Duodenal mucosa (tissue), 2 donors: ENCODE measurements at regions not wholly inside any gene's neighbourhood (a gene's known extent, or its start where the extent isn't known, plus 50 kb on each side); places are given as distances from the start of the nearest gene placed in this dataset.
"Not testable (repeated sequence)": the region's sequence is repeated elsewhere in the genome, so short reads cannot be mapped to it uniquely, and the experiment has no call there.

ENCODE experiments used
- H3K27ac ChIP-seq: one replicate; pipeline ENCODE4 v1.7.0; 2013; ENCODE audit warnings: low read depth, low read length
- H3K27me3 ChIP-seq, 2 donors: one replicate each; pipeline ENCODE4 v1.7.0; 2013; ENCODE audit warnings: low read length in 2 of 2, control low read depth in 1 of 2; ENCODE audit not compliant: insufficient read depth in 2 of 2, control insufficient read depth in 1 of 2
- H3K36me3 ChIP-seq, 2 donors: one replicate each; pipeline ENCODE4 v1.7.0; 2013; ENCODE audit warnings: low read length in 2 of 2, control low read depth in 1 of 2; ENCODE audit not compliant: insufficient read depth in 2 of 2, control insufficient read depth in 1 of 2
- H3K4me1 ChIP-seq, 2 donors: one replicate each; pipeline ENCODE4 v1.7.0; 2013; ENCODE audit warnings: low read length in 2 of 2, control low read depth in 1 of 2; ENCODE audit not compliant: insufficient read depth in 2 of 2, control insufficient read depth in 1 of 2
- H3K4me3 ChIP-seq, 2 donors: one replicate each; pipeline ENCODE4 v1.7.0; 2013; ENCODE audit warnings: low read length in 2 of 2, low read depth in 1 of 2
- H3K9ac ChIP-seq, 2 donors: one replicate each; pipeline ENCODE4 v1.7.0; 2013; ENCODE audit warnings: low read length in 2 of 2, low read depth in 1 of 2
- H3K9me3 ChIP-seq, 2 donors: one replicate each; pipeline ENCODE4 v1.7.0; 2013; ENCODE audit warnings: low read length in 2 of 2, control low read depth in 1 of 2; ENCODE audit not compliant: control insufficient read depth in 1 of 2

GRCh38 chr10:30535677-30536076 is 93.9 kb downstream of the LYZL2 start:
- Histone ChIP-seq H3K9ac (no peak overlapping the region), H3K27ac (no peak overlapping the region), H3K36me3 (no peaks in the 10 kb centered on the region), H3K9me3 (no peaks in the 10 kb centered on the region), H3K4me1 (peaks cover 16% of the 10 kb centered on the region in 2 donors), H3K4me3 (no peak overlapping the region), H3K27me3 (no peaks in the 10 kb centered on the region)

GRCh38 chr10:30534465-30535144 is 94.9 kb downstream of the LYZL2 start:
- no peaks in the 10 kb centered on the region for H3K27me3 ChIP-seq
- H3K27ac ChIP-seq: no peak overlapping the region
- no peaks in the 10 kb centered on the region for H3K9me3 ChIP-seq
- no peak overlapping the region for H3K4me3 ChIP-seq
- H3K9ac ChIP-seq: no peak overlapping the region
- peaks cover 16% of the 10 kb centered on the region in 2 donors for H3K4me1 ChIP-seq
- H3K36me3 ChIP-seq: no peaks in the 10 kb centered on the region

GRCh38 chr10:30531751-30532530 is 97.6 kb downstream of the LYZL2 start:
- no peaks in the 10 kb centered on the region for H3K9me3 ChIP-seq
- no peak overlapping the region for H3K9ac ChIP-seq
- no peaks in the 10 kb centered on the region for H3K36me3 ChIP-seq
- no peak overlapping the region for H3K27ac ChIP-seq
- no peak overlapping the region for H3K4me3 ChIP-seq
- peaks cover 18 to 19% of the 10 kb centered on the region in 2 donors for H3K4me1 ChIP-seq
- H3K27me3 ChIP-seq: no peaks in the 10 kb centered on the region

- no peaks in the 10 kb centered on the region for H3K36me3 ChIP-seq
- no peaks in the 10 kb centered on the region for H3K9me3 ChIP-seq
- H3K4me3 ChIP-seq: peak overlapping the region; percentile 25 to 55
- H3K27ac ChIP-seq: peak overlapping the region; percentile 51
- peak overlapping the region in 1 of 2 donors; percentile 23 for H3K9ac ChIP-seq
- peaks cover 6 to 8% of the 10 kb centered on the region in 2 donors for H3K4me1 ChIP-seq
- H3K27me3 ChIP-seq: no peaks in the 10 kb centered on the region
Observed at GRCh38 chr10:30529373-30529998, 95.5 kb downstream of the MAP3K8 start.

- H3K36me3 ChIP-seq: no peaks in the 10 kb centered on the region
- no peaks in the 10 kb centered on the region for H3K9me3 ChIP-seq
- H3K27me3 ChIP-seq: no peaks in the 10 kb centered on the region
- no peak overlapping the region for H3K4me3 ChIP-seq
- no peak overlapping the region for H3K27ac ChIP-seq
- H3K4me1 ChIP-seq: peaks cover 6 to 8% of the 10 kb centered on the region in 2 donors
- no peak overlapping the region for H3K9ac ChIP-seq
Observed at GRCh38 chr10:30528429-30528786, 94.4 kb downstream of the MAP3K8 start.

GRCh38 chr10:30527623-30528428 is 93.8 kb downstream of the MAP3K8 start:
- Histone ChIP-seq H3K4me3 (no peak overlapping the region), H3K36me3 (no peaks in the 10 kb centered on the region), H3K27me3 (no peaks in the 10 kb centered on the region), H3K9ac (no peak overlapping the region), H3K27ac (no peak overlapping the region), H3K9me3 (no peaks in the 10 kb centered on the region), H3K4me1 (peaks cover 6 to 8% of the 10 kb centered on the region in 2 donors)

- H3K9me3 ChIP-seq, H3K4me3 ChIP-seq, H3K27me3 ChIP-seq, H3K27ac ChIP-seq, H3K9ac ChIP-seq, H3K4me1 ChIP-seq, H3K36me3 ChIP-seq: not testable (repeated sequence)
Observed at GRCh38 chr10:30522661-30523078, 88.7 kb downstream of the MAP3K8 start.

- H3K4me3 ChIP-seq: no peak overlapping the region
- H3K36me3 ChIP-seq: no peaks in the 10 kb centered on the region
- H3K4me1 ChIP-seq: no peaks in the 10 kb centered on the region
- peaks cover 0 to 5% of the 10 kb centered on the region in 2 donors for H3K9me3 ChIP-seq
- H3K27ac ChIP-seq: no peak overlapping the region
- no peak overlapping the region for H3K9ac ChIP-seq
- no peaks in the 10 kb centered on the region for H3K27me3 ChIP-seq
Observed at GRCh38 chr10:30518907-30519306, 84.9 kb downstream of the MAP3K8 start.
